Neuronal stem cell (in vitro differentiated cells): ENCODE measurements at regions not wholly inside any gene's neighbourhood (a gene's known extent, or its start where the extent isn't known, plus 50 kb on each side); places are given as distances from the start of the nearest gene placed in this dataset.

Experiments
- DNase-seq: peaks from one replicate; pipeline ENCODE4 v3.0.0-alpha.2; 2013; ENCODE audit warnings: low spot score
- H2AFZ ChIP-seq: one replicate; pipeline ENCODE4 v1.6.1; 2013; ENCODE audit warnings: mild to moderate bottlenecking, low read length, inconsistent platforms
- H2AK5ac ChIP-seq: 2 replicates; pipeline ENCODE4 v1.6.1; 2013; ENCODE audit warnings: low read depth, mild to moderate bottlenecking, inconsistent platforms, low read length, moderate library complexity, mixed read lengths
- H2BK120ac ChIP-seq: 2 replicates; pipeline ENCODE4 v1.6.1; 2013; ENCODE audit warnings: low read depth, mild to moderate bottlenecking, inconsistent platforms, low read length, moderate library complexity, mixed read lengths
- H2BK12ac ChIP-seq: one replicate; pipeline ENCODE4 v1.6.1; 2013; ENCODE audit warnings: low read length, inconsistent platforms
- H2BK15ac ChIP-seq: 2 replicates; pipeline ENCODE4 v1.6.1; 2013; ENCODE audit warnings: mild to moderate bottlenecking, low read length, inconsistent platforms, mixed read lengths
- H2BK5ac ChIP-seq: one replicate; pipeline ENCODE4 v1.6.1; 2013; ENCODE audit warnings: inconsistent platforms, mild to moderate bottlenecking, low read length, moderate library complexity
- H3K14ac ChIP-seq: one replicate; pipeline ENCODE4 v1.6.1; 2013; ENCODE audit warnings: low read length, inconsistent platforms
- H3K18ac ChIP-seq: 2 replicates; pipeline ENCODE4 v1.6.1; 2013; ENCODE audit warnings: low read length, inconsistent platforms
- H3K23ac ChIP-seq: 2 replicates; pipeline ENCODE4 v1.6.1; 2013; ENCODE audit warnings: low read depth, mild to moderate bottlenecking, mixed read lengths, low read length, inconsistent platforms; ENCODE audit not compliant: poor library complexity
- H3K27ac ChIP-seq: replicated peaks from 3 replicates; pipeline ENCODE4 v1.5.1; 2013; ENCODE audit warnings: low read length, inconsistent platforms
- H3K27me3 ChIP-seq, 3 experiments: 2 replicates each; pipeline ENCODE4 v1.6.1; 2013; ENCODE audit warnings: low read length in 3 of 3, mild to moderate bottlenecking in 2 of 3, inconsistent platforms in 1 of 3, low read depth in 1 of 3, mixed read lengths in 1 of 3, moderate library complexity in 1 of 3; ENCODE audit not compliant: control insufficient read depth in 3 of 3, insufficient read depth in 3 of 3
- H3K36me3 ChIP-seq, 2 donors: replicated peaks in 1 of 2; 2 replicates each; pipeline ENCODE4 v1.6.1; 2013; ENCODE audit warnings: low read length in 2 of 2; ENCODE audit not compliant: control insufficient read depth in 2 of 2, insufficient read depth in 2 of 2
- H3K4ac ChIP-seq: 2 replicates; pipeline ENCODE4 v1.6.1; 2013; ENCODE audit warnings: inconsistent platforms, mild to moderate bottlenecking, low read length, moderate library complexity
- H3K4me1 ChIP-seq, 2 donors: 1 replicate in 1 of 2; 2 replicates in 1 of 2; pipeline ENCODE4 v1.6.1; 2013; ENCODE audit warnings: low read length in 2 of 2, low read depth in 1 of 2; ENCODE audit not compliant: control insufficient read depth in 2 of 2, insufficient read depth in 1 of 2
- H3K4me2 ChIP-seq: one replicate; pipeline ENCODE4 v1.6.1; 2013; ENCODE audit warnings: mild to moderate bottlenecking, low read length, inconsistent platforms; ENCODE audit not compliant: insufficient read depth, poor library complexity, severe bottlenecking
- H3K4me3 ChIP-seq, 2 donors: 2 replicates each; pipeline ENCODE4 v1.5.1; 2013; ENCODE audit warnings: low read length in 2 of 2, mild to moderate bottlenecking in 2 of 2, inconsistent platforms in 1 of 2, moderate library complexity in 1 of 2
- H3K79me1 ChIP-seq: one replicate; pipeline ENCODE4 v1.6.1; 2013; ENCODE audit warnings: low read depth, mild to moderate bottlenecking, inconsistent platforms, low read length, moderate library complexity
- H3K9ac ChIP-seq: one replicate; pipeline ENCODE4 v1.6.1; 2013; ENCODE audit warnings: mild to moderate bottlenecking, low read depth, low read length, inconsistent platforms; ENCODE audit not compliant: poor library complexity
- H3K9me3 ChIP-seq, 2 donors: replicated peaks in 1 of 2; 2 replicates each; pipeline versions ENCODE3 to v1.6.1; 2013; ENCODE audit warnings: low read length in 2 of 2, mild to moderate bottlenecking in 2 of 2, inconsistent platforms in 1 of 2, low read depth in 1 of 2, mixed read lengths in 1 of 2, moderate library complexity in 1 of 2; ENCODE audit not compliant: control insufficient read depth in 2 of 2, insufficient read depth in 1 of 2
- H4K8ac ChIP-seq: one replicate; pipeline ENCODE4 v1.6.1; 2013; ENCODE audit warnings: low read depth, mild to moderate bottlenecking, inconsistent platforms, low read length, moderate library complexity
- H4K91ac ChIP-seq: one replicate; pipeline ENCODE4 v1.6.1; 2013; ENCODE audit warnings: low read length, low read depth, mild to moderate bottlenecking, inconsistent platforms; ENCODE audit not compliant: poor library complexity
- WGBS, 2 donors: extraction: QIAGEN DNeasy Blood & Tissue Kit; methylation state at CpG; one replicate each; pipeline ENCODE4 v1.1.7; 2013; ENCODE audit warnings: missing lambda C conversion rate in 2 of 2, mixed read lengths in 1 of 2; ENCODE audit not compliant: insufficient read length in 2 of 2, insufficient replicate concordance in 1 of 2; ENCODE audit errors: extremely low coverage in 2 of 2; 5-methylcytosine and 5-hydroxymethylcytosine counted together

- Histone ChIP-seq H3K9ac (no peak overlapping the region), H3K4me2 (no peak overlapping the region)
Observed at GRCh38 chr1:208686592-208686991, 442.4 kb upstream of the PLXNA2 start.

GRCh38 chr1:208688656-208689315 is 444.6 kb upstream of the PLXNA2 start:
- Histone ChIP-seq H3K23ac (no peak overlapping the region), H2BK5ac (no peak overlapping the region), H4K8ac (no peak overlapping the region)

More at GRCh38 chr1:208686592-208686991, 442.4 kb upstream of the PLXNA2 start:
- H4K91ac ChIP-seq, result no peak overlapping the region
- no peak overlapping the region for H3K18ac ChIP-seq
- no peak overlapping the region for H2AK5ac ChIP-seq
- no peaks in the 10 kb centered on the region for H3K79me1 ChIP-seq
- H4K8ac ChIP-seq, result no peak overlapping the region
- H2AFZ ChIP-seq, result no peak overlapping the region
- no peaks in the 10 kb centered on the region for H3K36me3 ChIP-seq
- H3K27me3 ChIP-seq, result no peaks in the 10 kb centered on the region
- no peak for DNase-seq
- H3K4me3 ChIP-seq, result no peak overlapping the region
- no CpG with 5 or more reads among the region's 2 CpGs for WGBS, 2 donors
- no peak overlapping the region for H2BK5ac ChIP-seq
- H3K4ac ChIP-seq, result no peak overlapping the region
- H3K4me1 ChIP-seq, result no peaks in the 10 kb centered on the region
- no peaks in the 10 kb centered on the region for H3K9me3 ChIP-seq
- no peak overlapping the region for H2BK120ac ChIP-seq
- H2BK15ac ChIP-seq, result no peak overlapping the region
- no peak overlapping the region for H3K23ac ChIP-seq
- no peak overlapping the region for H3K27ac ChIP-seq
- H3K14ac ChIP-seq, result no peak overlapping the region
- H2BK12ac ChIP-seq, result no peak overlapping the region

GRCh38 chr1:208691012-208691411 is 446.8 kb upstream of the PLXNA2 start:
- Histone ChIP-seq H2AFZ (no peak overlapping the region), H2BK120ac (no peak overlapping the region), H2BK15ac (no peak overlapping the region), H3K36me3 (no peaks in the 10 kb centered on the region), H2BK5ac (no peak overlapping the region), H3K27ac (no peak overlapping the region), H4K91ac (no peak overlapping the region), H3K4ac (no peak overlapping the region), H3K27me3 (no peaks in the 10 kb centered on the region), H3K4me3 (no peak overlapping the region), H3K9ac (no peak overlapping the region), H3K14ac (no peak overlapping the region), H2BK12ac (no peak overlapping the region), H3K23ac (no peak overlapping the region), H3K4me1 (no peaks in the 10 kb centered on the region), H3K4me2 (no peak overlapping the region), H3K18ac (no peak overlapping the region), H3K79me1 (no peaks in the 10 kb centered on the region), H3K9me3 (no peaks in the 10 kb centered on the region), H2AK5ac (no peak overlapping the region), H4K8ac (no peak overlapping the region)
- no peak for DNase-seq
- no CpG with 5 or more reads among the region's 3 CpGs for WGBS, 2 donors

More at GRCh38 chr1:208688656-208689315, 444.6 kb upstream of the PLXNA2 start:
- Histone ChIP-seq H3K36me3 (no peaks in the 10 kb centered on the region), H3K9me3 (no peaks in the 10 kb centered on the region), H3K4me1 (no peaks in the 10 kb centered on the region), H2AK5ac (no peak overlapping the region), H3K27me3 (no peaks in the 10 kb centered on the region), H3K4me2 (no peak overlapping the region), H3K4me3 (no peak overlapping the region), H3K79me1 (no peaks in the 10 kb centered on the region), H3K18ac (no peak overlapping the region), H2BK12ac (no peak overlapping the region), H3K9ac (no peak overlapping the region), H3K14ac (no peak overlapping the region), H2BK120ac (no peak overlapping the region), H3K4ac (no peak overlapping the region), H4K91ac (no peak overlapping the region), H2AFZ (no peak overlapping the region), H3K27ac (no peak overlapping the region), H2BK15ac (no peak overlapping the region)
- no CpG with 5 or more reads among the region's 2 CpGs for WGBS, 2 donors
- DNase-seq, result no peak

DNA sequence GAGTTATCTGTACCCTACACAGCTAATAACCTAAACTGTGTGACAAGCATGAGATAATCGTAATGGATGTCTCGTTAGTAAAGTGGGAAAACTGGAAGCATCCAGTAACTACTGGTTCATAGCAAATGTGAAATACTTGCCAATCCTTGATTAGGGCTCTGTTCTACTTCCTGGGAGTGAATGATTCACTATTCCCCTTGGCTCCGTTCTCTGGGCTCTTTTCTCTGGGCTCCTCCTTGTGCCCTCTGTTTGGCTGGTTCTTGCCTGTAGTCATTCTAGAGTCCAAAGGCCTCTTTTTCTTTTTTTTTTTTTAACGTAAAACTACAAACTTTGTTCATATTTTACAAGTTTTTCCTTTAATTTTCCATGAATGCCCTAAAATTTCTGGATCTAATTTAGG is 465.8 kb upstream of the PLXNA2 start:
- WGBS, 2 donors, result no CpG with 5 or more reads among the region's 4 CpGs
- no peak overlapping the region for H3K18ac ChIP-seq

More for the DNA sequence above, 465.8 kb upstream of the PLXNA2 start:
- no peak overlapping the region for H3K4ac ChIP-seq
- H3K23ac ChIP-seq, result no peak overlapping the region
- no peaks in the 10 kb centered on the region for H3K27me3 ChIP-seq
- DNase-seq, result no peak
- H3K14ac ChIP-seq, result no peak overlapping the region
- H2BK120ac ChIP-seq, result no peak overlapping the region
- H3K36me3 ChIP-seq, result no peaks in the 10 kb centered on the region
- H3K4me1 ChIP-seq, result no peaks in the 10 kb centered on the region
- H4K8ac ChIP-seq, result no peak overlapping the region
- no peak overlapping the region for H2BK5ac ChIP-seq
- no peaks in the 10 kb centered on the region for H3K9me3 ChIP-seq
- H2BK15ac ChIP-seq, result no peak overlapping the region
- H3K79me1 ChIP-seq, result no peaks in the 10 kb centered on the region
- no peak overlapping the region for H2AK5ac ChIP-seq
- no peak overlapping the region for H3K27ac ChIP-seq
- H4K91ac ChIP-seq, result no peak overlapping the region
- H3K4me2 ChIP-seq, result no peak overlapping the region
- no peak overlapping the region for H2BK12ac ChIP-seq
- H2AFZ ChIP-seq, result no peak overlapping the region
- no peak overlapping the region for H3K4me3 ChIP-seq
- H3K9ac ChIP-seq, result no peak overlapping the region
